ENCODE measurements at regions not wholly inside any gene's neighbourhood (a gene's known extent, or its start where the extent isn't known, plus 50 kb on each side); places are given as distances from the start of the nearest gene placed in this dataset.

- Mint-ChIP-seq H3K27me3 (ENCODE audit: low read depth) (no peaks in the 10 kb centered on the region), H3K4me1 (no peaks in the 10 kb centered on the region), H3K36me3 (ENCODE audit: low read depth) (no peaks in the 10 kb centered on the region), H3K4me3 (no peak overlapping the region), H3K27ac (peak overlapping the region in 2 of 3 experiments; percentile 20 to 36), H3K9me3 (peaks cover 5% of the 10 kb centered on the region)
- peak; percentile 54 to 62 (median 56) for TF ChIP-seq CTCF (IDR thresholded peaks at IDR 0.05; ENCODE audit: unreplicated experiment in 3 of 3)
These were observed 1264.3 kb upstream of the ALCAM start for GRCh38 chr3:104102386-104102785.

GRCh38 chr3:104106276-104106675 lies 1260.4 kb upstream of the ALCAM start:
- H3K27me3 Mint-ChIP-seq (ENCODE audit: low read depth) = no peaks in the 10 kb centered on the region
- TF ChIP-seq CTCF (IDR thresholded peaks at IDR 0.05; ENCODE audit: unreplicated experiment in 3 of 3) = no peak

GRCh38 chr3:104108522-104108921 lies 1258.2 kb upstream of the ALCAM start:
- Mint-ChIP-seq H3K36me3 (ENCODE audit: low read depth) (no peaks in the 10 kb centered on the region), H3K27me3 (ENCODE audit: low read depth) (no peaks in the 10 kb centered on the region), H3K27ac (peak overlapping the region in 2 of 3 experiments; percentile 30 to 72), H3K4me1 (no peaks in the 10 kb centered on the region), H3K4me3 (no peak overlapping the region), H3K9me3 (peaks cover 5% of the 10 kb centered on the region)
- no peak for TF ChIP-seq CTCF (IDR thresholded peaks at IDR 0.05; ENCODE audit: unreplicated experiment in 3 of 3)

More at GRCh38 chr3:104106276-104106675, 1260.4 kb upstream of the ALCAM start:
- no peak overlapping the region for H3K27ac Mint-ChIP-seq
- H3K4me3 Mint-ChIP-seq = no peak overlapping the region
- H3K36me3 Mint-ChIP-seq (ENCODE audit: low read depth) = no peaks in the 10 kb centered on the region
- H3K4me1 Mint-ChIP-seq = no peaks in the 10 kb centered on the region
- no peaks in the 10 kb centered on the region for H3K9me3 Mint-ChIP-seq

- Mint-ChIP-seq H3K4me1 (no peaks in the 10 kb centered on the region), H3K27me3 (ENCODE audit: low read depth) (no peaks in the 10 kb centered on the region), H3K36me3 (ENCODE audit: low read depth) (no peaks in the 10 kb centered on the region), H3K4me3 (no peak overlapping the region), H3K9me3 (peaks cover 10% of the 10 kb centered on the region), H3K27ac (no peak overlapping the region)
- no peak for TF ChIP-seq CTCF (IDR thresholded peaks at IDR 0.05; ENCODE audit: unreplicated experiment in 3 of 3)
These were observed 1240.2 kb upstream of the ALCAM start for GRCh38 chr3:104126463-104126862.

- peaks cover 10% of the 10 kb centered on the region for H3K9me3 Mint-ChIP-seq
- no peak for TF ChIP-seq CTCF (IDR thresholded peaks at IDR 0.05; ENCODE audit: unreplicated experiment in 3 of 3)
- H3K27ac Mint-ChIP-seq = no peak overlapping the region
These were observed 1239.7 kb upstream of the ALCAM start for GRCh38 chr3:104126864-104127553.

GRCh38 chr3:104127830-104128229 lies 1238.9 kb upstream of the ALCAM start:
- H3K9me3 Mint-ChIP-seq = peaks cover 10% of the 10 kb centered on the region
- H3K27me3 Mint-ChIP-seq (ENCODE audit: low read depth) = no peaks in the 10 kb centered on the region
- no peaks in the 10 kb centered on the region for H3K36me3 Mint-ChIP-seq (ENCODE audit: low read depth)
- H3K4me3 Mint-ChIP-seq = no peak overlapping the region
- no peak for TF ChIP-seq CTCF (IDR thresholded peaks at IDR 0.05; ENCODE audit: unreplicated experiment in 3 of 3)
- H3K4me1 Mint-ChIP-seq = no peaks in the 10 kb centered on the region
- no peak overlapping the region for H3K27ac Mint-ChIP-seq

More at GRCh38 chr3:104126864-104127553, 1239.7 kb upstream of the ALCAM start:
- no peaks in the 10 kb centered on the region for H3K27me3 Mint-ChIP-seq (ENCODE audit: low read depth)
- no peaks in the 10 kb centered on the region for H3K36me3 Mint-ChIP-seq (ENCODE audit: low read depth)
- H3K4me3 Mint-ChIP-seq = no peak overlapping the region
- H3K4me1 Mint-ChIP-seq = no peaks in the 10 kb centered on the region
